ENCODE measurements at regions not wholly inside any gene's neighbourhood (a gene's known extent, or its start where the extent isn't known, plus 50 kb on each side); places are given as distances from the start of the nearest gene placed in this dataset.

GRCh38 chr9:87147839-87148238 lies 200.5 kb upstream of the GAS1 start:
- Histone ChIP-seq H3K27ac (no peak overlapping the region), H3K4me3 (no peak overlapping the region), H3K9me3 (ENCODE audit: low read depth) (no peaks in the 10 kb centered on the region), H3K27me3 (no peaks in the 10 kb centered on the region), H3K36me3 (no peaks in the 10 kb centered on the region), H3K4me1 (ENCODE audit: low read depth) (no peaks in the 10 kb centered on the region)
- no peak for DNase-seq (ENCODE audit: low read depth in 1 of 2, low spot score in 1 of 2)
- no peak for TF ChIP-seq CTCF (IDR thresholded peaks at IDR 0.05; ENCODE audit: low read depth, low read length)

GRCh38 chr9:87148331-87149104 lies 201.2 kb upstream of the GAS1 start:
- peak; percentile 29 for TF ChIP-seq CTCF (IDR thresholded peaks at IDR 0.05; ENCODE audit: low read depth, low read length)
- no peak overlapping the region for H3K27ac ChIP-seq
- H3K9me3 ChIP-seq (ENCODE audit: low read depth): no peaks in the 10 kb centered on the region
- no peaks in the 10 kb centered on the region for H3K4me1 ChIP-seq (ENCODE audit: low read depth)
- H3K4me3 ChIP-seq: no peak overlapping the region
- H3K36me3 ChIP-seq: no peaks in the 10 kb centered on the region
- no peaks in the 10 kb centered on the region for H3K27me3 ChIP-seq
- DNase-seq (ENCODE audit: low read depth in 1 of 2, low spot score in 1 of 2): peak; percentile 49 to 90

- H3K36me3 ChIP-seq: no peaks in the 10 kb centered on the region
- no peak overlapping the region for H3K4me3 ChIP-seq
- H3K9me3 ChIP-seq (ENCODE audit: low read depth): no peaks in the 10 kb centered on the region
- no peak overlapping the region for H3K27ac ChIP-seq
- DNase-seq (ENCODE audit: low read depth in 1 of 2, low spot score in 1 of 2): no peak
- H3K27me3 ChIP-seq: no peaks in the 10 kb centered on the region
- no peaks in the 10 kb centered on the region for H3K4me1 ChIP-seq (ENCODE audit: low read depth)
- no peak for TF ChIP-seq CTCF (IDR thresholded peaks at IDR 0.05; ENCODE audit: low read depth, low read length)
Observed at GRCh38 chr9:87149799-87150198, 202.5 kb upstream of the GAS1 start.

DNA sequence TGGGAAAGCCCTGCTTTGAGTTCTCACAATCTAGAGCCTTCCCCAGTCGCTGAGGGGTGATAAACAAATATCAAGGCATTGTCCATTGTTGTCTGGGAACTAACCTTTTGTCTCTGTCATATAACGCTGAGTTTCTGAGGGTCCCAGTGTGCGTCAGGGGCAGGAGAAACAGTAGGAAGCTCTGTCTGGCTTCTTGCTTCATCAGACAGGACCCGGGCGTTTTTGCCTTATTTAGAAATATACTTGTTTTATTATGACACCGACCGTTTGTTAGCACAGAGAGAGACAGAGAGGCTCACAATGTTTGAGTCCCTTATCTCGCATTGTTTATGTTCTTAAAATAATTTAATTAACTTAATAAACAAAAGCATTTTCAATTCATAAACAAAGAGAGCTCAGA lies 204.9 kb upstream of the GAS1 start:
- H3K27ac ChIP-seq: no peak overlapping the region
- no peaks in the 10 kb centered on the region for H3K36me3 ChIP-seq
- no peaks in the 10 kb centered on the region for H3K9me3 ChIP-seq (ENCODE audit: low read depth)
- no peaks in the 10 kb centered on the region for H3K27me3 ChIP-seq
- H3K4me3 ChIP-seq: no peak overlapping the region
- no peak for DNase-seq (ENCODE audit: low read depth in 1 of 2, low spot score in 1 of 2)
- no peaks in the 10 kb centered on the region for H3K4me1 ChIP-seq (ENCODE audit: low read depth)
- no peak for TF ChIP-seq CTCF (IDR thresholded peaks at IDR 0.05; ENCODE audit: low read depth, low read length)

- TF ChIP-seq CTCF (IDR thresholded peaks at IDR 0.05; ENCODE audit: low read depth, low read length): no peak
- Histone ChIP-seq H3K36me3 (no peaks in the 10 kb centered on the region), H3K27ac (no peak overlapping the region), H3K9me3 (ENCODE audit: low read depth) (no peaks in the 10 kb centered on the region), H3K4me1 (ENCODE audit: low read depth) (no peaks in the 10 kb centered on the region), H3K4me3 (no peak overlapping the region), H3K27me3 (no peaks in the 10 kb centered on the region)
- DNase-seq (ENCODE audit: low read depth in 1 of 2, low spot score in 1 of 2): no peak
Observed at GRCh38 chr9:87156247-87156646, 208.9 kb upstream of the GAS1 start.

Measured in cardiac muscle cell (in vitro differentiated cells and primary cell).